Fibroblast of skin of back (primary cell): ENCODE measurements at regions not wholly inside any gene's neighbourhood (a gene's known extent, or its start where the extent isn't known, plus 50 kb on each side); places are given as distances from the start of the nearest gene placed in this dataset.

Source experiments
- DNase-seq: peaks from one replicate; pipeline ENCODE4 v3.0.0-alpha.2; 2013

DNA sequence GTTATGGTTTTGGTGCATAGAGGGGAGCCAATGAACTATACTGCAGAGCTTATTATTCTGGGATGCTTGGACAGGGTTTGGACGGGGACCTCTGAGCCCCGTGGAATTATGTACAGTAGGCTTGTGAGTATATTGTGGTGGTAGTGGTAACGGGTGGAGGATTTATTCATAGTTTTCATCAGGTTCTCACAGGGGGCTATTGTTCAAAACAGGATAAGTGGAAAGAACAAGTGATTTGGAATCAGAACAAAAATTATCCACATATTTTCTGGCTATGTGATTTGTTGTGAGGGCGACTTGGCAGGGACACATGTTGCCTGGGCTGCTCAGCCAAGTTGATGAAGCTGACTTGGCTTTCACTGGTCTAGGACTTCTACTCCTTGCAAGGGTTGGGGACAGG, 64.6 kb upstream of the ELOVL5 start:
- DNase-seq = no peak

DNA sequence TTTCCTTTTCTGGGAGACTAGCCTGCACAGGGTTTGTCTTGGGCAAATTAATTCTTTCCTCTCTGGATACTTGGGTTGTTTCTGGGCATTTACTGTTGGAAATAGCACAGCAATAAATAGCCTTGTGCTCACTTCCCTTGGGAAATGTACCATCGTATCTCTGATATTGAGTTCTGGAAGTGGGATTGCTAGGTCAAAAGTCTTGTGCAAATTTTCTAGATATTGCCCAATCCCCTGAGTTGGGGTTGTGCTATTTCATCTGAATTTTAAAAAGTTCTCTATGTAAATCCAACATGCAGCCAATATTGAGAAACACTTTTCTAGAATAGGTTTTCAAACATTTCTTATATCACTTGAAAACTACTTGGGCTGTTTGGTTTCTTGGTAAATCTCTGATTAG, 64.0 kb upstream of the ELOVL5 start:
- DNase-seq = no peak

DNA sequence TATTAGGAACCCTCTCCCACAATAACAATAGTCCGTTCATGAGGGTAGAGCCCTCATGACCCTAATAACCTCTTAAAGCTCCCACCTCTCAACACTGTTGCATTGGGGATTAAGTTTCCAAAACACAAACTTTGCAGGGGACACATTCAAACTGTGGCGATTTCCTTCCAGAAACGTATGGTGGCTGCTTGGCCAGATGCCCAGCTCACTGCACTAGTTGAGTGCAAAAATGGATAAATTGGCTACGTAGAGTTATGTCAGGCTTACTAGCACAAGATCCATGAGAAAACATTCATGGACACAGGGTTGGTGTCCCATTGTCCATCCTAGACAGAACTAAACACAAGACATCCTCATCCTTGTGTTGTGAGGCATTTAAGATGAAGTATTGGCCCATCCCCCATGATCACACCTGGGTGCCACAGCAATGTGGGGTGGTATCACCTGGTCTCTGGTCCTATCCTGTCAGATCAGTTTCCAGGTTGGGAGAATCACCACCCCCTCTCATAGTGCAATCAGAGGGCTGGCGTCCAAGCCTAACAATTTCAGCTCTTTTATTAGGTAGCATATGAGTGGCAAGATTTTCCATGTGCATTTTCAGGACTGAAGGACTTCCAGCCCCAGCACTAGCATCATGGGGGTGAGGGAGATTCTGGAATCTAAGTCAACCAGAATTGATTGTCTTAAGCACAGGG, 63.4 kb upstream of the ELOVL5 start:
- no peak for DNase-seq

DNA sequence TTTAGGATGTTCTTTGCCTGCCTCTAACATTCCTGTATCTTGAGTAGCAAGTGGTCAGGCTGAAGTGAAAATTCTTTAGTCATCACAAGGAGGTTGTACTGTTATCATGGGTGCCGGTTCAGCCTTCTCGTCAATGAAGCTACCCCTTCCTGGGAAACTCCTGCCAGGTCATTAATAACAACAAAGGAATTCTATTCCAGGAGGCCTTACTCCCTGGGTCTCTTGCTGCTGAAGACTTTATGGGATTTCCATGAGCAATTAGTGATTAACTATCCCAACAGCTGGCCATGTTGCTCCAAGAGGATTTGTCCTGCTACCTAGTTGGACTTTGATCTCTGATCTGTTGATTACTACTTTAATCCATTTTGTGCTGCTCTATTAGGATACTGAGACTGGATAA, 62.7 kb upstream of the ELOVL5 start:
- DNase-seq = peak; percentile 24

DNA sequence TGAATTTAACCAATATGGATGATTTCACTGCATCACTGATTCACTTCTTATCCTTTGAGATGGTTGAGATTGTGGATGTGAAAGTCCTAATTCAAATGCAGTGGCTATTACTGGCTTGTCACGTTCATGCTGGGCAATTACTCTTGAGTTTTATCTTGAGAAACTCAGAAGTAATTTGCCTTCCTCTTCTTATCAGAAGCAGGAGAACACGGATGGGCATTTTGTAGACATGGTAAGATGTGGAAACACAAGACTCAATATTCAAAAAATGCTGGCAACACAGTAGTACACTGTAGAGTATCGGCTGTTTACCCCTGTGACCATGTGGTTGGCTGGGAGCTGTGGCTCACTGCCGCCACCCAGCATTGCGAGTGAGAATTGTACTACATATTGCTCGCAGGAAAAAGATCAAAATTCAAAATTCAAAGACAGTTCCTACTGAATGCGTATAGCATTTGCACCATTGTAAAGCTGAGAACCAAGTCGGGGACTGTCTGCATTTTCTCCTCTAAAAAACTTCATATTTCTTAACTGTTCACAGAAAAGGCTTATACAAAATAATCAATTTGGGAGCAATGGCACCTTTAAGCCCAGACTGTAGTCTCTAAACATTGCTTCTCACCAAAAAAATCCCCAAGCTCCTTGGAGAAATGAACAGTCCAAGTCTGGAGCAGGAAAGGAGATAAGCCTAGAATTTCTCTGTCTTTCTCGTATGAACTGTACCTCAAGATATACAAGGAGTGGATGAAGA, 61.9 kb upstream of the ELOVL5 start:
- peak; percentile 27 for DNase-seq

DNA sequence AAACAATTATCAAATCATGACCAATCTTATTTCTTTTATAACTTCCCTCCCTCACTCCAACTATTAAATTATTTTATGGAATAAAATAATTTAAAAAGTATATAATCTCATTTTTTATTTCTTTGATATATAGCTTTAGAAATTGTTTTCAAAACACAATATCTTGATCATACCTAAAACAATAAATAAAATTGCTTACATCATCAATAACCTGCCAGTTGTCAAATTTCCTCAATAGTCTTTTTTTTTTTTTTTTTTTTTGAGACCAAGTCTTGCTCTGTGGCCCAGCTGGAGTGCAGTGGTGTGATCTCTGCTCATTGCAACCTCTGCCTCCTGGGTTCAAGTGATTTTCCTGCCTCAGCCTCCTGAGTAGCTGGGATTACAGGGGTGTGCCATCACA, 60.1 kb upstream of the ELOVL5 start:
- no peak for DNase-seq

DNA sequence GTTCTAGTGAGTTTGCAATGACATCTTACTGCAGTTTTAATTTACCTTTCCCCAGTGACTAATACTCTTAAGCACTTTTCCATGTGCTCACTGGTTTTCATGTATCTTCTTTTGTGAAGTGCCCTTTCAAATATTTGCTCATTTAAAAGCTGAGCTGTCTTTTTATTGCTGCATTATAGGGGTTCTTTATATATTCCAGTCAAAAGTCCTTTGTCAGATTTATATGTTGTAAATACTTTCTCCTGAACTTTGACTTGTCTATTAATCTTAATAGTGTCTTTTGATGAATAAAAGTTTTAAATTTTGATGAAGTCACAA, 50.2 kb upstream of the ELOVL5 start:
- DNase-seq = no peak

DNA sequence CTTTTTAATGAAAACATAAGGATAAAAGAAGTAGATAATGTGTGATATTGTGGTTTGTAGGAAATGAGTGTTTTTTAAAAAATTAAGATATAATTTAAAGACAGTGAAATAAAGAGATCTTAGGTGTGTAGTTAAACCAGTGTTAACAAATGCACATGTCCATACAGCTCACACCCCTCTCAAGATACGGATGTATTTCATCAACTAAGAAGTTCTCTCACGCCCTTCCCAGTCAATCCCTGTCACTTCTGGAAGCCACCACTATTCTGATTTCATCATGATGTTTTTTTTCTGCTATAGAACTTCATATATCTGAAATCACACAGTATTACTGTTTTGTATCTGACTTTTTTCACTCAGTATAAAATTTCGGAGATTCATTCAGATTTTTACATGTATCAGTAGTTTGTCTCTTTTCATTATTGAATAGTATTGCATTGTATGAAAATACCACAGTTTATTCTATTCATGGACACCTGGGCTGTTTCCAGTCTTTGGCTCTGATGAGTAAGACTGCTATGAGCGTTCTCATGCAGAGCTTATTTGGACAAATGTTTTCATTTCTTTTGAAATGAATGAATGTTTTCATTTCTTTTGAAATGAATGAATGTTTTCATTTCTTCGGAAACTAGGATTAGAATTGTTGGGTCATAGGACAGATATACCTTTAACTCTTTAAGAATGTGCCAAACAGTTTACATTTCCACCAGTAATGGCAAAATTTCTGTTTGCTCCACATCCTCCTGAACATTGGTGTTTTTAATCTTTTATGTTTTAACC, 49.7 kb upstream of the ELOVL5 start:
- peak; percentile 5 for DNase-seq
